ENCODE measurements at regions not wholly inside any gene's neighbourhood (a gene's known extent, or its start where the extent isn't known, plus 50 kb on each side); places are given as distances from the start of the nearest gene placed in this dataset.

DNA sequence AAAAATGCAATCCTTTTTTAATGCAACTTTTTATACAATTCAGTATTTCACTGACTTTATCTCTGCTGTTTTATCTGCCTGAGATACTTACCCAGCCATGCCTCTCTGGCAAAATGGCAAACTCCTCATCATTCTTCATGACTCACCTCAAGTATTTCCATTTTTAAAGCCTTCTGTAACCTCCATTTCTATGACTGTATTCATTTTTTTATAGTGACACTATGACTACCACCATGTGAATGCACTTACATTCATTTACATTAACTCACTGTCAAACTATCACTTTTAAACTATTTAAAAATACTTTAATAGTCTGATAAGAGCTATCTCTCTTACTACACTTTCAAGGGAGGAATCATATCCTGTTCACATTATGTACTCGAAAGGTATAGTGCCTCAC, 99.4 kb upstream of the SCN7A start:
- Histone ChIP-seq H3K79me2 (ENCODE audit: control insufficient read depth, insufficient read depth, low read length) (no peaks in the 10 kb centered on the region), H2AFZ (ENCODE audit: control insufficient read depth, low read length) (no peak overlapping the region), H4K20me1 (ENCODE audit: control insufficient read depth, extremely low read depth, insufficient read depth, low read length) (no peaks in the 10 kb centered on the region), H3K4me1 (ENCODE audit: control insufficient read depth, extremely low read depth, insufficient read depth, low read length) (no peaks in the 10 kb centered on the region), H3K9me3 (ENCODE audit: control insufficient read depth, low read depth, low read length) (no peaks in the 10 kb centered on the region), H3K4me3 (ENCODE audit: control insufficient read depth in 2 of 3, extremely low read depth in 1 of 3, insufficient read depth in 2 of 3, low read depth in 1 of 3, low read length in 3 of 3) (no peak overlapping the region), H3K9me1 (ENCODE audit: control insufficient read depth, extremely low read depth, insufficient read depth, low read length) (no peaks in the 10 kb centered on the region), H3K9ac (ENCODE audit: control insufficient read depth, extremely low read depth, insufficient read depth, low read length) (no peak overlapping the region), H3K27ac (ENCODE audit: control insufficient read depth, insufficient read depth, low read length) (no peak overlapping the region), H3K36me3 (ENCODE audit: control insufficient read depth in 2 of 2, extremely low read depth in 1 of 2, insufficient read depth in 2 of 2, low read length in 2 of 2) (no peaks in the 10 kb centered on the region), H3K27me3 (ENCODE audit: control insufficient read depth, extremely low read depth, insufficient read depth, low read length) (no peaks in the 10 kb centered on the region), H3K4me2 (ENCODE audit: control insufficient read depth, extremely low read depth, insufficient read depth, low read depth, low read length) (no peak overlapping the region)
- FAIRE-seq (no peak), DNase-seq (ENCODE audit: low read depth, low spot score) (no peak)
- TF ChIP-seq, protein P1, sequence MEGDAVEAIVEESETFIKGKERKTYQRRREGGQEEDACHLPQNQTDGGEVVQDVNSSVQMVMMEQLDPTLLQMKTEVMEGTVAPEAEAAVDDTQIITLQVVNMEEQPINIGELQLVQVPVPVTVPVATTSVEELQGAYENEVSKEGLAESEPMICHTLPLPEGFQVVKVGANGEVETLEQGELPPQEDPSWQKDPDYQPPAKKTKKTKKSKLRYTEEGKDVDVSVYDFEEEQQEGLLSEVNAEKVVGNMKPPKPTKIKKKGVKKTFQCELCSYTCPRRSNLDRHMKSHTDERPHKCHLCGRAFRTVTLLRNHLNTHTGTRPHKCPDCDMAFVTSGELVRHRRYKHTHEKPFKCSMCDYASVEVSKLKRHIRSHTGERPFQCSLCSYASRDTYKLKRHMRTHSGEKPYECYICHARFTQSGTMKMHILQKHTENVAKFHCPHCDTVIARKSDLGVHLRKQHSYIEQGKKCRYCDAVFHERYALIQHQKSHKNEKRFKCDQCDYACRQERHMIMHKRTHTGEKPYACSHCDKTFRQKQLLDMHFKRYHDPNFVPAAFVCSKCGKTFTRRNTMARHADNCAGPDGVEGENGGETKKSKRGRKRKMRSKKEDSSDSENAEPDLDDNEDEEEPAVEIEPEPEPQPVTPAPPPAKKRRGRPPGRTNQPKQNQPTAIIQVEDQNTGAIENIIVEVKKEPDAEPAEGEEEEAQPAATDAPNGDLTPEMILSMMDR (optimal IDR thresholded peaks at IDR 0.05 in 1 of 3, IDR thresholded peaks at IDR 0.05 in 1 of 3, conservative IDR thresholded peaks at IDR 0.05 in 1 of 3; ENCODE audit: extremely low read depth in 1 of 3, insufficient read depth in 2 of 3, low read length in 3 of 3): no peak
- no peak for TF ChIP-seq EZH2 (IDR thresholded peaks at IDR 0.05; ENCODE audit: low read length)
- dilution Hi-C loops (cut with MboI; ENCODE audit: extremely low pct_ligation_motif_present, low sequenced_read_pairs): no loop called here

GRCh38 chr2:166592750-166593149, 98.7 kb upstream of the SCN7A start:
- no peak for TF ChIP-seq EZH2 (IDR thresholded peaks at IDR 0.05; ENCODE audit: low read length)
- TF ChIP-seq, protein P1 (optimal IDR thresholded peaks at IDR 0.05 in 1 of 3, IDR thresholded peaks at IDR 0.05 in 1 of 3, conservative IDR thresholded peaks at IDR 0.05 in 1 of 3; ENCODE audit: extremely low read depth in 1 of 3, insufficient read depth in 2 of 3, low read length in 3 of 3): no peak
- no peaks in the 10 kb centered on the region for H3K27me3 ChIP-seq (ENCODE audit: control insufficient read depth, extremely low read depth, insufficient read depth, low read length)
- H3K4me3 ChIP-seq (ENCODE audit: control insufficient read depth in 2 of 3, extremely low read depth in 1 of 3, insufficient read depth in 2 of 3, low read depth in 1 of 3, low read length in 3 of 3): no peak overlapping the region
- H3K79me2 ChIP-seq (ENCODE audit: control insufficient read depth, insufficient read depth, low read length): no peaks in the 10 kb centered on the region
- no peaks in the 10 kb centered on the region for H3K9me3 ChIP-seq (ENCODE audit: control insufficient read depth, low read depth, low read length)
- H3K4me2 ChIP-seq (ENCODE audit: control insufficient read depth, extremely low read depth, insufficient read depth, low read depth, low read length): no peak overlapping the region
- no peak overlapping the region for H2AFZ ChIP-seq (ENCODE audit: control insufficient read depth, low read length)
- dilution Hi-C loops (cut with MboI; ENCODE audit: extremely low pct_ligation_motif_present, low sequenced_read_pairs): no loop called here
- no peak for FAIRE-seq
- H4K20me1 ChIP-seq (ENCODE audit: control insufficient read depth, extremely low read depth, insufficient read depth, low read length): no peaks in the 10 kb centered on the region
- no peaks in the 10 kb centered on the region for H3K36me3 ChIP-seq (ENCODE audit: control insufficient read depth in 2 of 2, extremely low read depth in 1 of 2, insufficient read depth in 2 of 2, low read length in 2 of 2)
- no peak overlapping the region for H3K9ac ChIP-seq (ENCODE audit: control insufficient read depth, extremely low read depth, insufficient read depth, low read length)
- no peaks in the 10 kb centered on the region for H3K4me1 ChIP-seq (ENCODE audit: control insufficient read depth, extremely low read depth, insufficient read depth, low read length)
- H3K27ac ChIP-seq (ENCODE audit: control insufficient read depth, insufficient read depth, low read length): no peak overlapping the region
- H3K9me1 ChIP-seq (ENCODE audit: control insufficient read depth, extremely low read depth, insufficient read depth, low read length): no peaks in the 10 kb centered on the region
- DNase-seq (ENCODE audit: low read depth, low spot score): no peak
